Right forelimb (tissue), 1 donor: ENCODE measurements at regions not wholly inside any gene's neighbourhood (a gene's known extent, or its start where the extent isn't known, plus 50 kb on each side); places are given as distances from the start of the nearest gene placed in this dataset.
A peak's percentile ranks its signal among the peaks of the same experiment; 100 is the strongest.
"Not testable (repeated sequence)": the region's sequence is repeated elsewhere in the genome, so short reads cannot be mapped to it uniquely, and the experiment has no call there.

ENCODE experiments used
- DNase-seq: peaks from one replicate; pipeline ENCODE4 v3.0.0-alpha.2; 2018

- DNase-seq = not testable (repeated sequence)
Measured at GRCh38 chr9:85792057-85792456, 50.3 kb upstream of the AGTPBP1 start.

GRCh38 chr9:85802978-85803695, 61.4 kb upstream of the AGTPBP1 start:
- not testable (repeated sequence) for DNase-seq

- DNase-seq = not testable (repeated sequence)
Measured at GRCh38 chr9:85804847-85805133, 63.0 kb upstream of the AGTPBP1 start.

- peak; percentile 87 for DNase-seq
Measured at GRCh38 chr9:85805134-85806005, 63.6 kb upstream of the AGTPBP1 start.

- not testable (repeated sequence) for DNase-seq
Measured at GRCh38 chr9:85808329-85808728, 66.6 kb upstream of the AGTPBP1 start.

- not testable (repeated sequence) for DNase-seq
Measured at GRCh38 chr9:85813388-85813787, 71.6 kb upstream of the AGTPBP1 start.

GRCh38 chr9:85814800-85815199, 73.0 kb upstream of the AGTPBP1 start:
- DNase-seq = not testable (repeated sequence)

GRCh38 chr9:85818971-85819370, 77.2 kb upstream of the AGTPBP1 start:
- DNase-seq = not testable (repeated sequence)

- DNase-seq = not testable (repeated sequence)
Measured at GRCh38 chr9:85820598-85820997, 78.8 kb upstream of the AGTPBP1 start.

- not testable (repeated sequence) for DNase-seq
Measured at GRCh38 chr9:85824949-85825348, 83.2 kb upstream of the AGTPBP1 start.

GRCh38 chr9:85834591-85834990, 92.8 kb upstream of the AGTPBP1 start:
- DNase-seq = not testable (repeated sequence)

GRCh38 chr9:85843949-85844348, 97.0 kb upstream of the NAA35 start:
- not testable (repeated sequence) for DNase-seq

- DNase-seq = not testable (repeated sequence)
Measured at GRCh38 chr9:85847782-85848181, 93.2 kb upstream of the NAA35 start.

- no peak for DNase-seq
Measured at GRCh38 chr9:85858056-85858750, 82.7 kb upstream of the NAA35 start.

- DNase-seq = no peak
Measured at GRCh38 chr9:85859765-85860164, 81.2 kb upstream of the NAA35 start.

- not testable (repeated sequence) for DNase-seq
Measured at GRCh38 chr9:85861882-85862281, 79.1 kb upstream of the NAA35 start.

- DNase-seq = no peak
Measured at GRCh38 chr9:85863875-85864274, 77.1 kb upstream of the NAA35 start.

GRCh38 chr9:85871008-85871407, 69.9 kb upstream of the NAA35 start:
- DNase-seq = no peak

- not testable (repeated sequence) for DNase-seq
Measured at GRCh38 chr9:85871683-85872082, 69.3 kb upstream of the NAA35 start.

GRCh38 chr9:85872463-85872862, 68.5 kb upstream of the NAA35 start:
- DNase-seq = no peak

- no peak for DNase-seq
Measured at GRCh38 chr9:85876628-85877027, 64.3 kb upstream of the NAA35 start.

- DNase-seq = not testable (repeated sequence)
Measured at GRCh38 chr9:85878872-85879597, 61.9 kb upstream of the NAA35 start.

- not testable (repeated sequence) for DNase-seq
Measured at GRCh38 chr9:85880507-85880906, 60.4 kb upstream of the NAA35 start.
